ENCODE measurements at regions not wholly inside any gene's neighbourhood (a gene's known extent, or its start where the extent isn't known, plus 50 kb on each side); places are given as distances from the start of the nearest gene placed in this dataset.

DNA sequence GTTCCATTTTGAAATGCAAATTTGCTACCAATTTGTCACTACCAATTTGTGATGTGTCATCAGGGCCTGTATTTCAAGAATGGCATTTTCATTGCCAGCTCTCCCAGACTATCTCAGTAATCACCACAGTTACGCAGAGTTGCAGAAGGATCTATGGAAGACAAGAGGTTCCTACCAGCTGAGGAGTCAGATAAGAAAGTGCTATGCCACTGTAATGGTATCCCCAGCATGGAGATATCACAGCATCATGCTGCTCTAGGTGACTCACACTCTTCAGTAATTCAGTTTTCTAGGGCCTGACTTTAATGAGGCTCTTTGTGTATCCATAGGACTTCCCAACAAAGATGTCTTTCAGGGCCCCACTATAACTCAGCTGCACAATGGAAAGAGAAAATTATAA, 490.3 kb downstream of the ARHGEF28 start (continued):
- TF ChIP-seq, protein P1, sequence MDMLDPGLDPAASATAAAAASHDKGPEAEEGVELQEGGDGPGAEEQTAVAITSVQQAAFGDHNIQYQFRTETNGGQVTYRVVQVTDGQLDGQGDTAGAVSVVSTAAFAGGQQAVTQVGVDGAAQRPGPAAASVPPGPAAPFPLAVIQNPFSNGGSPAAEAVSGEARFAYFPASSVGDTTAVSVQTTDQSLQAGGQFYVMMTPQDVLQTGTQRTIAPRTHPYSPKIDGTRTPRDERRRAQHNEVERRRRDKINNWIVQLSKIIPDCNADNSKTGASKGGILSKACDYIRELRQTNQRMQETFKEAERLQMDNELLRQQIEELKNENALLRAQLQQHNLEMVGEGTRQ (IDR thresholded peaks at IDR 0.05; ENCODE audit: low read length), result no peak
- no peak for TF ChIP-seq GTF2F1 (IDR thresholded peaks at IDR 0.05; ENCODE audit: borderline replicate concordance, low read depth, low read length)
- TF ChIP-seq TCF12 (IDR thresholded peaks at IDR 0.05; ENCODE audit: low read depth, low read length), result no peak
- TF ChIP-seq ASH2L (IDR thresholded peaks at IDR 0.05; ENCODE audit: low read length), result no peak
- TF ChIP-seq PHF8 (conservative IDR thresholded peaks at IDR 0.05; ENCODE audit: low read depth, low read length), result no peak
- TF ChIP-seq EZH2 (IDR thresholded peaks at IDR 0.05; ENCODE audit: low read depth, low read length, severe bottlenecking), result no peak
- TF ChIP-seq CBX8 (IDR thresholded peaks at IDR 0.05; ENCODE audit: borderline replicate concordance, low read depth, low read length), result no peak
